Esophagus muscularis mucosa (tissue), 3 donors: ENCODE measurements at regions not wholly inside any gene's neighbourhood (a gene's known extent, or its start where the extent isn't known, plus 50 kb on each side); places are given as distances from the start of the nearest gene placed in this dataset.

Experiments
- POLR2A ChIP-seq: fragments of 450-650 bp; IDR thresholded peaks from one replicate; pipeline ENCODE4 v1.6.1; 2017; ENCODE audit warnings: antibody characterized with exemption, moderate library complexity, mild to moderate bottlenecking, low read depth
- TF ChIP-seq, protein P1 (sequence below), 3 experiments: fragments of 200-600 bp in 2 of 3; fragments of 450-650 bp in 1 of 3; sonication (generic) in 2 of 3; IDR thresholded peaks; one replicate each; pipeline ENCODE4 v1.5.1; 2017 to 2019; ENCODE audit warnings: antibody characterized with exemption in 3 of 3, mild to moderate bottlenecking in 2 of 3, moderate library complexity in 1 of 3

DNA sequence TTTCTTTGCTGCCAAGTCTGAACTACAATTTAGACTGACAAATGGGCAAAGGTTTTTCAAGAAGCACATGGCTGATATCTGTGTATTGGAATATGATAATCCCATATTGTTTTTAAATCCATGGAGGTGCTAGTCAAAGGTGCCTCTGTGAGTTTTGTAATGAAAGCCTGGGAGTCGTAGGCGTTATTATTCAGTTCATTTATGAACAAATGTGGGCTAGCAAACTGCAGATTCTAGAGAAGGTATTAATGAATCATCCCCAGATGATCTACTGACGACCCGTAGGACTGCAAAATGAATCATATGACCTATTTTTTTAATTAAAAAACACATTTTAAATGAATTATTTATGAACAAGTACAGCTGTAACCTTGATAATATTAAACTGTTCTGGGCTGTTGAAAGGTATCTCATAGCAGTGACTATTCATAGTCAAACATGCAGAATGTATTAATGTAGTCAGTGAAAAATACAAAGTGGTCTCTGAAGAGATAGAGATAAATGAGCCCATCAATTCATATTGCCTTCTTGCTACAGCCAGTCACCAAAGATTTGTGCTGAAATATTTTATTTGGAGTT is 1317.8 kb upstream of the MAP3K7 start:
- TF ChIP-seq, protein P1, sequence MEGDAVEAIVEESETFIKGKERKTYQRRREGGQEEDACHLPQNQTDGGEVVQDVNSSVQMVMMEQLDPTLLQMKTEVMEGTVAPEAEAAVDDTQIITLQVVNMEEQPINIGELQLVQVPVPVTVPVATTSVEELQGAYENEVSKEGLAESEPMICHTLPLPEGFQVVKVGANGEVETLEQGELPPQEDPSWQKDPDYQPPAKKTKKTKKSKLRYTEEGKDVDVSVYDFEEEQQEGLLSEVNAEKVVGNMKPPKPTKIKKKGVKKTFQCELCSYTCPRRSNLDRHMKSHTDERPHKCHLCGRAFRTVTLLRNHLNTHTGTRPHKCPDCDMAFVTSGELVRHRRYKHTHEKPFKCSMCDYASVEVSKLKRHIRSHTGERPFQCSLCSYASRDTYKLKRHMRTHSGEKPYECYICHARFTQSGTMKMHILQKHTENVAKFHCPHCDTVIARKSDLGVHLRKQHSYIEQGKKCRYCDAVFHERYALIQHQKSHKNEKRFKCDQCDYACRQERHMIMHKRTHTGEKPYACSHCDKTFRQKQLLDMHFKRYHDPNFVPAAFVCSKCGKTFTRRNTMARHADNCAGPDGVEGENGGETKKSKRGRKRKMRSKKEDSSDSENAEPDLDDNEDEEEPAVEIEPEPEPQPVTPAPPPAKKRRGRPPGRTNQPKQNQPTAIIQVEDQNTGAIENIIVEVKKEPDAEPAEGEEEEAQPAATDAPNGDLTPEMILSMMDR (IDR thresholded peaks at IDR 0.05) = no peak
- no peak for TF ChIP-seq POLR2A
